HG03571 (cell line): ENCODE measurements at regions not wholly inside any gene's neighbourhood (a gene's known extent, or its start where the extent isn't known, plus 50 kb on each side); places are given as distances from the start of the nearest gene placed in this dataset.

Source experiments
- ATAC-seq: cut with Tn5 transposase; IDR thresholded peaks from one replicate; pipeline ENCODE4 v1.9.1; 2021; ENCODE audit not compliant: unreplicated experiment

DNA sequence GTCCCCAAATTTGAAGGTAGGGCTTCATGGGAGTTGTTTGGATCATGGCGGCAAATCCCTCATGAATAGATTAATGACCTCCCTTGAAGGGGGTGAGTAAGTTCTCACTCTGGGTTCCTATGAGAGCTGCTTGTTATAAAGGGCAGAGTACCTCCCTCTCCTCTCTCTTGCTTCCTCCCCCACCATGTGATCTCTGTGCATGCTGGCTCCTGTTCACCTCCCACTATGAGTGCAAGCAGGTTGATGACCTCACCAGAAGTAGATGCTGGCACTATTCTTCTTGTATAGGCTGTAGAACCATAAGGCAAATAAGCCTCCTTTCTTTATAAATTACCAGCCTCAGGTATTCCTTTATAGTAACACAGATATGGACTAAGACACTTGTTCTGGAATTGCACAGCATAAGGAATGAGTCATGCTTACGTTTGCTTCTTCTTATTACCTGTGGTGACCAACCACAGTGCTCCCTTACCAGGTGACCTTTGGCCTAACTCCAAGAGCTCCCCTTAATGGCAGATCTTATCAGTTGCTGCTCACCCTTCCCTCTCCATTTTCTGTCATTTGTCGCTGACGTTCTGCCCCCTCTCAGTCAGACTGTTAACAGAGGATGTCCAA lies 559.5 kb upstream of the GCFC2 start:
- no peak for ATAC-seq

DNA sequence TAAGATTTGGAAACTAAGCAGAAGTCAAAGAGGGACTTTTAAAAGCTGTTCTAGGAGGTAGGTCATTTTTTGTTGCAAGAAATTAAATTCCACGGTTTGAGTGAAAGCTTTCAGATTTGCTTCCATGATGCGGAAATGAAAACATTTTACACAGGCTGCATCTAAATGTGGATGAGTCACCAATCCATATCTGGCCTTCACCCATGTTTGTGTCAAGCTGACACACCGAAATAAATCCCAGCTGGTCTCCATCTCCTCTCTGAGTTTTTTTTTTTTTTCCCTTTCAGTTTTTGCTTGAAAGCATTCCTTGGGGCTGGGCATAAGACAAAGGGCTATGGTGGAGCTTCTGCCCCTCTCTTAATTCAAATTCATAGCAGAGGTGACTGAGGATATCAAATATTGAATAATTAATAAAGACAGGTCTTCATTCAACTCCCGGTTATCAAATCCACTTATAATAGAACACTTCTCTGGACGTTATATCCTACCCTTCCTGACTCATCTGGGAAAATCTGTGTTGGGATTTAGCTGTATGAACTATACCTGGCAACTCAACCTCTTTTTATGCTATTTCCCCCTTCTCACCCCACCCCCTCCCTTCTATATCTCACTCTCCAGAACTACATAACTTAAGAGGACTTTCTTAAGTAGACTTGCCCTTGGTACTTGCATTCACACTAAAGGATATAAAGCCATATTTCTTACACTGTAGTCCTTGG lies 558.3 kb upstream of the GCFC2 start:
- no peak for ATAC-seq

DNA sequence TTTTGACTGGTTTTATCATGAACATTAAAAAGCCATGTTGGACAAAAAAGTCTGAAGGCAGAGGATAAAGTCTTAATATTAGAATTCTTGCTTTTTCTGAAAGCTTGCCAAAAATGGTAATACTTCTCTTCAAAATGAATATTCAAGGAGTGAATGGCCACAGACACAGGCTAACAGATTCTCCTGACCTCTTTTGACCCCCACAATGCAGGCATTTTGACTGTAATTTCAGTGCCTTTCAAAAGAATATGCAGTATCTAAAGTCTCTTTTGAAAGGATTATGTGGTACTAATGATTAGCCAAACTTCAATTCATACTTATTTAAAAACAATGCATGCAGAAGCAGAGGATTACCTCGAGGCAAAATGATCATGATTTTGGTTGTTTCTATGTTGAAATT lies 557.8 kb upstream of the GCFC2 start:
- ATAC-seq: no peak

DNA sequence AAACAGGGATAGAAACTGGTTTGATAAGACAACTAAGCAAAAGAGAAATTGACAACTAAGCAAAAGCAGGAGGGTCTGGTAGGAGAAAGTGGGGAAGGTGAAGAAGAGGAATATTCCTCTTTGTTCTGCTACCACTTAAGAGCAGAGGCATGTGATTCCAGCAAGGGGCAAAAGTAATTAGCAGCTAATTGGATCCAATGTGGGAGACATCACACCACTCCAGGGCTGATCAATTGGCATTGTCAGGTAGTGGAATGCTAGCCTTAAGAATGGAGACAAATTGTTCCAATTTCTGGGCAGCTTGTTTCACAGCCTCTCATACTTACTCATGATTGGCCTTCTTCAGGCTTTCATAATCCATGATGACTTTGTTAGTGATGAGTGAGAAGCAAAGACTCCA lies 547.1 kb upstream of the GCFC2 start:
- no peak for ATAC-seq

DNA sequence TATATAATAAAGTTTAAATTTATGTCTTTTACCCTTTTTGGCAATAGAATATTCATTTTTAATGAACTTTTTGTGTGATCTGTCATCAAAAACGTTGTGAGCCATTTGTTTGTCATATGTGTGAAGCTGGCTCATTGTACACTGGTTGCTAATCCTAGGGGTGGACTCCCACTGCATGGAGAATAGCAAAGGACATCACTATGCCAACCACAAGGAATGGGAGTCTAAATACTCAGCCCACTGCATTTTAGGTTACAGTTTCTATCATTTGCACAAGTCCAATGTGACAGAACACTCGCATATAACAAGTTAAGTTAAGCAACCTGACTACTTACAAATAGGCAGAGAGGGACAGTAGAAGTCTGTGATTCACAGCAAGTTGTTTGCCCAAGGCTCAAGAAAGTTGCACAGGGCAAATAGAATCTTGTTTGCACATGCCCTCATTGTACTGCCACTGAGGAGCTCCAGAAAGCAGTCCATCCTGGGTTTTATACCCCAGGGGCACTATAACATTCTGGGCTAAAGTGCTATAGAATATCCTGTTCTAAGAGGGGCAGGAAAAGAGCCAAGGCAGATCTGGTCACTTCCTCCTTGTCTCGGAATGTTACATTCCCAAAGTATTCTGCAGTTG lies 545.9 kb upstream of the GCFC2 start:
- no peak for ATAC-seq

DNA sequence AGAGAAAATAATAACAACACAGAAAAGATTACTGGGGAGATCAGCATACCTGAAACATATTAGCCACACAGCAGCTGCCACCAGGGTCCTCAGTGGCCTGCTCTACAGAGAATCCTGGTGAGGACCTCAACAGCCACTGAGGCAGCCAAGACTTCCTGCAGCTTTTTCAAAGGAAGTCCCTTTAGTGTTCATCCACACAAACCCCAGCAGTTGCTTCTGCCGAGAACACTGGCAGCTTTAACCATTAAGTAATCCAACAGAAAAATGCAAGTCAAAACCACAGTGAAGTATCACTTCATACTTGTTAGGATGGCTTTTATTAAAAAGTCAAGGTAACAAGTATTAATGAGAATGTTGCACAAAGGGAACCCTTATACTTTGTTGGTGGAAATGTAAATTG lies 542.0 kb upstream of the GCFC2 start:
- ATAC-seq: no peak

DNA sequence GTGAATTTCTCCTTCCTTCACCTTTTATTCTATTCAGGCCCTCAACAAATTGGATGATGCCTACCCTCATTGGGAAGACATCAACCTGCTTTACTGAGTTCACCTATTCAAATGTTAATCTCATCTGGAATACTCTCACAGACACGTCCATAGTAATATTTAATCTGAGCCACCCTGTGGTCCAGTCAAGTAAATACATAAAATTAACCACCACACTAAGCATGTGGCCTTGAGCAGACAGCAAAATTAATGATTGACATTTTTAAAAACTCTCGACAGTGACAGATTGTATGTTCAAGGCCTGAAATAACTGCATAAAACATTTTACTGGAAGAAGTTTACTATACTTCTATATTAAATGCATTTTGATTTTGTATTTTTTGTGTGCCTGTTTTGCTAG lies 540.6 kb upstream of the GCFC2 start:
- no peak for ATAC-seq

DNA sequence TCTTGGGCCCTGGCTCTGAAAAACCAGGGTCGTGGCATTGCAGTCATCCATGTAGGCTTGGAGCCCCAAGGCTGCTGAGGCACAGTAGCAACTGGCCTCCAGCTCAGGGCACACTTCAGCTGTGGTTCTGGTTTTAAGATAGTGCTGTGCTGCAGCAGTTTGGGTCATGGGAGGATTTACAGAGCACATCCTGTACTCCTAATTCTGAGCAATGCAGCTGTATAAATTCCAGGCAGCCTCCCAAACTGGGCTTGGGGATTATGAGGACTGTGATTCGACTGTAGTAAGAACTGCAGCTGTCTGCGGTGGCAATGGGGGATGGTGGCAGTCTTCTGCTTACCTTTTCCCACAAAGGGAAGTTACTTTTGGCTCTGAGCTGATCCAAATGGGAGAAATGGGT lies 536.3 kb upstream of the GCFC2 start:
- ATAC-seq: no peak

DNA sequence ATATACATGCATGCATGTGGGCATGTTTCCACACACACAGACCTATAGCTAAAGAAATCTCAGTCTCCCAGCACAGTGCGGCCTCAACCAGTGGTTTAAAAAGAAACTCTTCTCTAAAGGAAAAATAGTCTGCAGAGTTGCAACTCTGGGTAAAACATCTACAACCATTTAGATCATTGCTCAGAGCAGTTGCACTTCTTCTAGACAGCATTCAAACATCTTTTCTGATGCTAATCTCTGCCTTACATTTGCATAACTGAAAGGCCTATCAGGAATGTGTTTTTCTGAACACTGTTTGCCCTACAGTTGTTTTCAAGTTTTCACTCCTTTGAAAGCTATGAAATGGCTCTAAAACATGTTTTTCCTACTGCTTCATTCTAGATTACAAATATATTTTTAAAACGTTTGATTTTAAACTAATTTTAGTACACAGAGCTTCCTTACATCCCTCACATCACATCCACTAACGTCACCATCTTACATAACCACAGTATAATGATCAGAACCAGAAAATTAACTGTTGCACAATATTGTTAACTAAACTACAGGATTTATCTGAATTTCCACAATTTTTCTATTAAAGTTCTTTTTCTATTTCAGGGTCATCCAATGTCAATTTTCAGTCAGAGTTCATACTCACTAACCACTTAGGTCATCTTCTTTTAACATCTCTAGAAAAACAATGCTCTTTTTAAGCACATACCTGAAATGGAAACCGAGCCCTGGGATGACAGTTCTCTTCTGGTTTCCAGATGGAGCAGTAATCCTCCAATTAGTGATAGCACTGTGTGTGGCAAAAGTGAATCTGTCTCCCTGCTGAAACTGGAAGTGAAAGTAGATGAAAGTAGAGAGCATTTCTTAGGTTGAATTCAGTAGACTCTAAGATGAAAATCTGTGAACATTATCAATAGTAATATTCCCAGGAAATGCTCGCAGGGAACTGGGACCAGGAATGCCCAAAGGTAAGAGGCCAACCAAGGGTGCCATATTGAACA lies 501.6 kb upstream of the GCFC2 start:
- no peak for ATAC-seq

DNA sequence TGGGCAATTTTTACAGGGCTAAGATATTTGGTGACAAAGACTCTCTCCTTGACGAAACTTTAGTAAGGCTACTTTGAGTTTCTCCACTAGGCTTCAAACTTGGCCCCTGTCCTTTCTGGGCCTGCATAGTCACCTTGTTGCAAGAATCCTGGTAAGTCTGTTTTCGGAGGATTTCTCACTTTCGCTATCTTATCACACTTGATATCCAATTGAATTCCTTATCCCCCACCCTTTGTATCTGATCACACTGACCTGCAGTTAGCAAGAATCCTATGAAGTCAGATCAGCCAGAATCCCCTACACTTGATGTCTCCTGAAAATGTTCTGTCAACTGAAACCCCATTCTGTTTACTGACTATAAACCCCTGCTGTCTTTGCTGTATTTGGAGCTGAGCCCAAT lies 499.8 kb upstream of the GCFC2 start:
- no peak for ATAC-seq

DNA sequence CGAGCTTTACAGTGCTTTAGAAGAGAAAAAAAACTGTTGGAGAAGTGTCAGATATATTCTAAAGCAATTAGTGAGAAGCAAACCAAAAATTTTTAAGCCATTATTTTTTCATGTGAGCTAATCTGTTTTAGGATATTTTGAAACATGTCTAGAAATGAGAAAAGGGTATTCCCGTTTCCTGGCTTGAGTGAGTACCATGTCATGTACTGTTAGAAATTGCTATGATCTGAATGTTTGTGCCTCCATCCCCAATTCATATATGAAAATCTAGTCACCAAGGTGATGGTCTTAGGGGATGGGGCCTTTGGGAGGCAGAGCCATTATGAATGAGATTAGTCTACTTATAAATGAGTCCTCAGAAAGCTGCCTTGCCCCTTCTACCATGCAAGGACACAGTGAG lies 493.3 kb upstream of the GCFC2 start:
- no peak for ATAC-seq

DNA sequence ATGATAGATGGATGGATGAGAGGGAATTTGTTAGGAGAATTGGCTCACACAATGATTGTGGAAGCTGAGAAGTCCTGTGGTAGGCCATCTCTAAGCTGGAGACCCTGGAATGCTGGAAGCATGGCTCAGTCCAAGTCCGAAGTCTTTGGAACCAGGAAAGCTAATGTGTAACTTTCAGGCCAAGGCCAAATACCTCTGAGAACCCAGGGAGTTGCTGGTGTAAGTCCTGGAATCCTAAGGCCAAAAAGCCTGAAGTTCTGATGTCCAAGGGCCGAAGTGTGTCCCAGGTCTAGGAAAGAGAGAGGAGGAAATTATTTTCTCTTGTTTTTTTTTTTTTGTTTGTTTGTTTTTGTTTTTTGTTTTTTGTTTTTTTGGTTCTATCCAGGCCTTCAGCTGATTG lies 492.2 kb upstream of the GCFC2 start:
- ATAC-seq: no peak

DNA sequence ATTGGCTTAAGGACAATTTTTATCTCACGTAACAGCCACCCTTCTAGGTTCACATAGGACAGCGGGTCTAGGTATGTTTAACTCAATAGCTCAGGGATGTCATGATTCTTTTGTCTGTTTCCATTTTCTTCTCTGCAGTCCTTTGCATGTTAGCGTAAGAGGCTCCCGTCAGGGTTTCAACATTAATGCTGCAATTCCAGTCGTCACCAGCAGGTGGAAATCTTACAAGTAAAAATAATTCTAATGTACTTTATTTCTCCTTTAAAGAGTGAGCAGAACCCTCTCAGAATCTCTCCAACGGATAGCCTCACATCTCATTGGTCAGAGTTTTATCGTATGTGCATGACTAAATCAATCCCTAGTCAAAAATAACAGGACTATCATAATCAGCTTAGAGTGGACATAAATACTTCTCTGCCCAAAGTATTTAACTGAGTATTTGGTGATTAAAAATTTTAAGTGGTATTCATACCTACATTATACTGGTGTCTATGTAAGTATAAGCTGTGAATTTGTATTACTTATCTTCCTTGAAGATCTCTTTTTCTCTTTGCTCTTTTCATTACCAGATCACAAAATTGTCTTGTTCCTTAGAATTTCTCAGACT lies 487.2 kb upstream of the GCFC2 start:
- ATAC-seq: no peak

DNA sequence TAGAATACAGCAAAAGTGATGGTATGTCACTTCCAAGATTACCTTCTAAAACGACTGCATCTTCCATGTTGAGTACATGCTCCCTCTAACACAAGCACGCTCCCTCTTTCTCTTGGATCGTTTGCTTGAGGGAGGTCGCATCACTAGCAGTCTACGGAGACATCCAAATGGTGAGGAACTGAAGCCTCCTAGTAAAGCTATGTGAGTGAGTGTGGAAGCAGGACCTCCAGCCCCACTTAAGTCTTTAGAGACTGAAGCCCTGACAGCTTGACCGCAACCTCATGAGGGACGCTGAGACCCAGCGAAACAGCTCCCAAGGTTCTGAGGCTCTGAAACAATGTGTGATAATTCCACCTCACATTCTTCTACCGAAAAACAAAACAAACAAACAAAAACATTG lies 486.7 kb upstream of the GCFC2 start:
- no peak for ATAC-seq

DNA sequence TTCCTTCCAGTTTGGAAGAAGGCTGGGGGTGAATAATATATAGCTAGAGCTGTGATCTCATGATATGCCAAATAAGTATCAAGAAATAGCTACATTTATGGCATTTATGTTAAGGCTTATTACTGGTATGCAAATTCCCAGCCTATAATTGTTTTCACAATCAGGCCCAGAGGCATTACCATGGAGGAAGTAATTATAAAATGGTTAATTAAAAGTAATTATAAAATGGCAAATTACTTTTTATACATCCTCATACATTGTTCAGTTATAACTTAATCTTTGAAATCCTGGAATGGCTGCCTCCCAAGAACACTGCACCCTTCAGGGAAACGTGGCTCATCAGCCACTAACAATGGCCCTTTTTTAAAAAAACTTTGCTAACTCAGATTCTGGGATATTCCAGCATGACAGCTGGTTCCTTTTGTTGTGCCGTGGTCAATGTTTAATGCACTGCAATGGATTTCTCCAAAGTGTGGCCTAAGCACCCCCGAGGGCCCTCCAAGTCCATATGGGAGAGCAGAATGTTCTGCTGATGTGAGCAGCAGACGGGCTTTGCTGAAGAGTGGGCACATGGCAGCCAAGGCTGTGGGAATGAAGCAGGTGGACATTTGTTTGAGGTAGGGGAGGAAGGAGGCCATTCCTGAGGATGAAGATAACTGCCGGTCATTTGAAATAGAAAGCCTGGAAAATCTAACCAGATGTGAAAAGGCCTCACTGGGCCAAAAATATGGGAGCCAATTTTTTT lies 483.5 kb upstream of the GCFC2 start:
- ATAC-seq: no peak

DNA sequence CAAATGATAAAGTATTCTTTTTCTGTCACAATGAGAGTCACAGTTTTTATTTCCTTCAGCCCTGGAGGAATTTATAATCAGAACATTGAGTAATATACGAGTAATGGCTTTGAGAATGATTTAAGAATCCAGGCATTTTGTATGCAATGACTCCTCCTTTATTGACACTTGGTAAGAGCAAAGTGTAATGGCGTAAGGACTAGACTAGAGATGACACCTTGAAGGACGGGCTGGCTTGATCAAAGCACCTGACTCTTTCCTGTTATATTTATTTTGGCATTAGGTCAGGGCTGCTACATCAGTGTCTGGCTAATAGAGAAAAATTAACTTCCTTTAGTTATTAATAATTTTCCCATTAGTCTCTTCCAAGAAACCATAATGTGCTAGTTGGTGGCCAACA lies 482.4 kb upstream of the GCFC2 start:
- no peak for ATAC-seq

DNA sequence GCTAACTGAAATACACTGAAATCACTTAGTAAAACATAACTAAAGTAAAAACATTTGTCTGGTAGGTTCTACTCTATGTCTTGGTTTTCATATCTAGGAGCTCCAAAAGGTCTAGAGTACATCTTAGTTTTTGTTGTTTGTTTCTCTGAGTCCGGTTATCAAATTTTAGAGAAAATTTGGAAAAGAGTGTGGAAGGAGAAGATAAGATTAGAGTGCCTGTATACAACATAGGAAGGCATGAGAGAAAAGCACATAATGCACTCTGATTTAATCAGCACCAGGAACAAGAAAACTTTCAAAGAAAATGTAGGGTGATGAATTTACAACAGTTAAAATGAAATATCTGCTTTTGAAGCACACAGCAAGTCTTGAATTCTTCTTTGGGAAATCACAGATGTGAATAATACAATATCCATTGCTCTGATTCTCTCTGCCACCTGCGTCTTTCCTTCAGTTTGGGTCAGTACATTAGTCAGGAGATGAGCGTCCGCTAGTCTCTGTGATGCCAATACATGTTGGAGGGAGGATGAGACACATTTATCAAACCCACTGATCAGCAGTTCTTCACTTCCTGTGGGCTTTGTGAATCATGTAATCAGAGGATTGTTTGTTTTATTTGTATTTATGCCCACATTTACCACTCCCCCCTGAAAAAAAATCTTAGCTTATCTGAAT lies 477.8 kb upstream of the GCFC2 start:
- no peak for ATAC-seq

DNA sequence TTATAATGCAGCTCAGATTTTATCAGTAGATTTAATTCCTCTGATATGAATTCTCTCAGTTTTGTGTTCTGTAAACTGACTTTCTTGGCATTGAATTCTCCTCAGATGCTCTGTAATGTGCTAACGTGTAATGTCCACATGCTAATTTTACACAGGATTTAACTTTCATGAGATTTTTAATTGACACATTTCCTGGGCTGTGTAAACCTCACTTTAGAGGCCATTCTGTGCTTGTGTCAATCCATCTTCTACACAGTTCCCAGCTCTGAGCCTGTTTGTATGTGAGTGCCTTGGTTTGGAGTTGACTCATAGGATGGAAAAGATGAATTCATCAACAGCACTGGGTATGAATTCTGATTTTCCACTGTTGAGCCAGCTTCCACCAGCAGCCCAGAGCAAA lies 476.7 kb upstream of the GCFC2 start:
- no peak for ATAC-seq

DNA sequence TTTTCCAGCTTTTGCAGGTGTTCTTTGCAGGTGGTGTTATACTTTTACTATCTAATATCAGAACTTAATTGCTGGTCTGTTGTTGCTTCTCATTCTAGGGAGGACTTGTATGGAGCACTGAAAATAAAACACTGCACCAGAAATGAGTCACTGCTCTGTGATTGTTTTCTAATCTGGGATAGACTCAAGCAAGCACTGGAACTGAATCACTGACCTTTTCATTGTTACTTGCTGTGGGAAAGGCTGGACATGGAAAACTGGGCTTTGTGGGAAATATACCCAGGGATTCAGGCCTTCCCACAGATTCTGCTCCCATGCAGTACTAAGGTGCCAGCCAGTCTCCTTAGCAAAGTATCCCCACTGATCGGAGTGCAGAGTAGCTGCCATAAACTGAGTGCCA lies 470.0 kb upstream of the GCFC2 start:
- ATAC-seq: no peak

DNA sequence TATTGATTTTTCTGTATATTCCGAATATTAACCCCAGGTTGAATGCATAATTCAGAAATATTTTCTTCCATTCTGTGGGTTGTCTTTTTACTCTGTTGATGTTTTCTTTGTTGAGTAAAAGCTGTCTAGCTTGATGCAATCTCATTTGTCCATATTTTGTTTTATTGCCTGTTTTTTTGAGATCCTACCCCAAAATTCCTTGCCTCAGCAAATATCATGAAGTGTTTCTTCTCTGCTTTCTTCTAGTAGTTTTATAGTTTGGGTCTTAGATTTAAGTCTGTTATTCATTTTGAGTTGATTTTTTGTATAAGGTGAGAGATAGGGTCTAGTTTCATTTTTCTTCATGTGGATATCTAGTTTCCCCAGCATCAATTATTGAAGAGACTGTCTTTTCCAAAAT lies 467.9 kb upstream of the GCFC2 start:
- ATAC-seq: no peak
